ENCODE measurements at regions not wholly inside any gene's neighbourhood (a gene's known extent, or its start where the extent isn't known, plus 50 kb on each side); places are given as distances from the start of the nearest gene placed in this dataset.

GRCh38 chr1:189619682-189620332, 857.9 kb downstream of the BRINP3 start:
- no peak overlapping the region for H3K4me3 Mint-ChIP-seq (ENCODE audit: unreplicated experiment)
- TF ChIP-seq CTCF (IDR thresholded peaks at IDR 0.05), result peak; percentile 20
- H3K27ac Mint-ChIP-seq (ENCODE audit: unreplicated experiment), result no peak overlapping the region
- DNase-seq (ENCODE audit: low spot score), result no peak
- peaks cover 11% of the 10 kb centered on the region for H3K4me1 Mint-ChIP-seq (ENCODE audit: low read depth)
- no peaks in the 10 kb centered on the region for H3K27me3 Mint-ChIP-seq (ENCODE audit: low read depth)
- no peaks in the 10 kb centered on the region for H3K9me3 Mint-ChIP-seq (ENCODE audit: low read depth)
- no peaks in the 10 kb centered on the region for H3K36me3 Mint-ChIP-seq (ENCODE audit: low read depth)

- DNase-seq (ENCODE audit: low spot score), result no peak
- Mint-ChIP-seq H3K9me3 (ENCODE audit: low read depth) (no peaks in the 10 kb centered on the region), H3K27me3 (ENCODE audit: low read depth) (no peaks in the 10 kb centered on the region), H3K36me3 (ENCODE audit: low read depth) (no peaks in the 10 kb centered on the region), H3K4me3 (ENCODE audit: unreplicated experiment) (no peak overlapping the region), H3K4me1 (ENCODE audit: low read depth) (peaks cover 11% of the 10 kb centered on the region), H3K27ac (ENCODE audit: unreplicated experiment) (no peak overlapping the region)
- TF ChIP-seq CTCF (IDR thresholded peaks at IDR 0.05), result no peak
These were observed 857.2 kb downstream of the BRINP3 start for GRCh38 chr1:189620471-189620870.

- H3K9me3 Mint-ChIP-seq (ENCODE audit: low read depth), result no peaks in the 10 kb centered on the region
These were observed 854.3 kb downstream of the BRINP3 start for GRCh38 chr1:189623336-189623735.

GRCh38 chr1:189627427-189627826, 850.2 kb downstream of the BRINP3 start:
- H3K36me3 Mint-ChIP-seq (ENCODE audit: low read depth), result no peaks in the 10 kb centered on the region
- TF ChIP-seq CTCF (IDR thresholded peaks at IDR 0.05), result no peak
- H3K27me3 Mint-ChIP-seq (ENCODE audit: low read depth), result peaks cover 2% of the 10 kb centered on the region
- no peak for DNase-seq (ENCODE audit: low spot score)
- no peak overlapping the region for H3K27ac Mint-ChIP-seq (ENCODE audit: unreplicated experiment)
- H3K4me3 Mint-ChIP-seq (ENCODE audit: unreplicated experiment), result no peak overlapping the region
- no peaks in the 10 kb centered on the region for H3K9me3 Mint-ChIP-seq (ENCODE audit: low read depth)
- H3K4me1 Mint-ChIP-seq (ENCODE audit: low read depth), result no peaks in the 10 kb centered on the region

More at GRCh38 chr1:189623336-189623735, 854.3 kb downstream of the BRINP3 start:
- Mint-ChIP-seq H3K27me3 (ENCODE audit: low read depth) (no peaks in the 10 kb centered on the region), H3K36me3 (ENCODE audit: low read depth) (no peaks in the 10 kb centered on the region), H3K4me1 (ENCODE audit: low read depth) (peaks cover 4% of the 10 kb centered on the region), H3K4me3 (ENCODE audit: unreplicated experiment) (no peak overlapping the region), H3K27ac (ENCODE audit: unreplicated experiment) (no peak overlapping the region)
- DNase-seq (ENCODE audit: low spot score), result no peak
- TF ChIP-seq CTCF (IDR thresholded peaks at IDR 0.05), result no peak

GRCh38 chr1:189628857-189629256, 848.8 kb downstream of the BRINP3 start:
- no peak for DNase-seq (ENCODE audit: low spot score)
- H3K4me1 Mint-ChIP-seq (ENCODE audit: low read depth), result peaks cover 3% of the 10 kb centered on the region
- TF ChIP-seq CTCF (IDR thresholded peaks at IDR 0.05), result no peak
- H3K27me3 Mint-ChIP-seq (ENCODE audit: low read depth), result peaks cover 2% of the 10 kb centered on the region
- no peaks in the 10 kb centered on the region for H3K9me3 Mint-ChIP-seq (ENCODE audit: low read depth)
- H3K27ac Mint-ChIP-seq (ENCODE audit: unreplicated experiment), result no peak overlapping the region
- H3K36me3 Mint-ChIP-seq (ENCODE audit: low read depth), result no peaks in the 10 kb centered on the region
- H3K4me3 Mint-ChIP-seq (ENCODE audit: unreplicated experiment), result no peak overlapping the region

Measured in chondrocyte (in vitro differentiated cells).